Coronary artery (tissue), 2 donors: ENCODE measurements at regions not wholly inside any gene's neighbourhood (a gene's known extent, or its start where the extent isn't known, plus 50 kb on each side); places are given as distances from the start of the nearest gene placed in this dataset.
"Not testable (repeated sequence)": the region's sequence is repeated elsewhere in the genome, so short reads cannot be mapped to it uniquely, and the experiment has no call there.

ENCODE experiments used
- DNase-seq: peaks from one replicate; pipeline ENCODE4 v3.0.0-alpha.2; 2017; ENCODE audit warnings: low spot score
- H3K27ac ChIP-seq, 2 donors: fragments of 200-600 bp; sonication (generic); one replicate each; pipeline ENCODE4 v1.5.1; 2016 to 2019
- H3K4me3 ChIP-seq: fragments of 200-600 bp; sonication (generic); 2 replicates; pipeline ENCODE4 v1.5.1; 2016; ENCODE audit warnings: mild to moderate bottlenecking, moderate library complexity
- TF ChIP-seq, protein P1 (sequence below): fragments of 200-600 bp; sonication (generic); IDR thresholded peaks from one replicate; pipeline ENCODE4 v1.5.1; 2019; ENCODE audit warnings: antibody characterized with exemption

DNA sequence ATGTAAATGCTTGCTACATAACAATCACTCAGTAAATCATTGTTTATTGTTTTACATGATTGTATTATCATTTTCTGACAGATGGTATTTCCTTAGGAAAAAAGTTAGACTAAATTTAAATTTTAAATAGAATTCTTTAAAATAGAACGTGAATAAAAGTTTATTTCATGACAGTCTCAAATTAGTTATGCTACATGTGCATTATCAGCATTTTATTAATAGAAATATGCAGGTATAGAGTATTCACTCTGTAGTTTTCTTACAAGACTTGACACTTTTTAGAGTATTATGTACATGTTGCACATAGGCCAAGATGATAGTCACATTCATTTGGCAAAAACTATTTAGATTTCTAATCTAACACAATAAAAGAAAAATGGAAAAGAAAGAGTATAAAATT is 213.3 kb upstream of the SPRY1 start:
- no peak for DNase-seq
- no peak overlapping the region for H3K4me3 ChIP-seq
- H3K27ac ChIP-seq: no peak overlapping the region
- TF ChIP-seq, protein P1, sequence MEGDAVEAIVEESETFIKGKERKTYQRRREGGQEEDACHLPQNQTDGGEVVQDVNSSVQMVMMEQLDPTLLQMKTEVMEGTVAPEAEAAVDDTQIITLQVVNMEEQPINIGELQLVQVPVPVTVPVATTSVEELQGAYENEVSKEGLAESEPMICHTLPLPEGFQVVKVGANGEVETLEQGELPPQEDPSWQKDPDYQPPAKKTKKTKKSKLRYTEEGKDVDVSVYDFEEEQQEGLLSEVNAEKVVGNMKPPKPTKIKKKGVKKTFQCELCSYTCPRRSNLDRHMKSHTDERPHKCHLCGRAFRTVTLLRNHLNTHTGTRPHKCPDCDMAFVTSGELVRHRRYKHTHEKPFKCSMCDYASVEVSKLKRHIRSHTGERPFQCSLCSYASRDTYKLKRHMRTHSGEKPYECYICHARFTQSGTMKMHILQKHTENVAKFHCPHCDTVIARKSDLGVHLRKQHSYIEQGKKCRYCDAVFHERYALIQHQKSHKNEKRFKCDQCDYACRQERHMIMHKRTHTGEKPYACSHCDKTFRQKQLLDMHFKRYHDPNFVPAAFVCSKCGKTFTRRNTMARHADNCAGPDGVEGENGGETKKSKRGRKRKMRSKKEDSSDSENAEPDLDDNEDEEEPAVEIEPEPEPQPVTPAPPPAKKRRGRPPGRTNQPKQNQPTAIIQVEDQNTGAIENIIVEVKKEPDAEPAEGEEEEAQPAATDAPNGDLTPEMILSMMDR: no peak

DNA sequence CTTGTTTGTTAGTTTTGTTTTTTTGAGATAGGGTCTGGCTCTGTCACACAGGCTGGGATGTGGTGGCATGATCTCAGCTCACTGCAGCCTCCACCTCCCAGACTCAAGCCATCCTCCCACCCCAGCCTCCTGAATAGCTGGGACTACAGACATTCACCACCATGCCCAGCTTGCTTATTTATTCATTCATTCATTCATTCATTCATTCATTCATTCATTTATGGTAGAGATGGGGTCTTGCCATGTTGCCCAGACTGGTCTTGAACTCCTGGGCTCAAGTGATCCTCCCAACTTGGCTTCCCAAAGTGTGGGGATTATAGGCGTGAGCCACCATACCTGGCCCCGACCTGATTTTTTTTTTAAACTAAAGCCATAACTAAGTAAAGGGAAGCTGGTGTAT is 212.8 kb upstream of the SPRY1 start:
- H3K4me3 ChIP-seq, DNase-seq, H3K27ac ChIP-seq: not testable (repeated sequence)

DNA sequence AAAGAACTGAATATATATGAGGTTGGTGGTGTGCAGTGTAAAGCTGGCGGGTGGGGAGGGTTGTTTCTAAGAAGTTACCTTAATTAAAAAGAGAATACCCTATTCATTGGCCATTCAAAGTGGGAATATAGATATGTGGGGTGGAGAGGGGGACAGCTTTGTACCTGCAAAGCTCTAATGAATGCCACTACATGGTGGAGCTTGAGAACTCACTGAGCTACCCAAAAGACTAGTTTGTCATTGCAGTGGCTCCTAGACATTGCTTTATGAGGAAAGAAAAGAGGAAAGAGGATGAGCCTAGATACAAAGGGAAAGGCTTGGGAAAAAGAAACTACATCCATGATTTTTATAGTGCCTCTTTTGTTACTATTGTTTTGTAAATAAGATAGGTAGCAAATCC is 209.9 kb upstream of the SPRY1 start:
- DNase-seq: no peak
- H3K27ac ChIP-seq: no peak overlapping the region
- TF ChIP-seq, protein P1: no peak
- no peak overlapping the region for H3K4me3 ChIP-seq

DNA sequence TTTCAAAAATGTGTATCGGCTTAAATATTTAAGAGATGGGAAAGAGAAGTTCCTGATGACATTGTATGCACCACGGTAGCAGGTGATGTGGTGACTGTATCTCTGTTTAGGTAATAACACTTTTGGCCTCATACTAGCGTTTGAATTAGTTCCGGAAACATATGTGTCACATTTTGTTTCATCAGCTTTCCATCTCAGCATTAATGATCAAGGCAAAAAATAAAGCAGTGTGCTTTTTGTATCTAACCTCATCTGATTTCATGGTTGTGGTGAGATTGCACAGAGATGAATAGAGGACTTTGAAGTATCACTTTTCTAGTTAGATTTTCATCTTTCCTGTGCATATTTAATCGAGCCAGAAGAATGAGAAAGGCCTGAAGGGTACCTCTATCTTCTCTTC is 206.4 kb upstream of the SPRY1 start:
- no peak for DNase-seq

DNA sequence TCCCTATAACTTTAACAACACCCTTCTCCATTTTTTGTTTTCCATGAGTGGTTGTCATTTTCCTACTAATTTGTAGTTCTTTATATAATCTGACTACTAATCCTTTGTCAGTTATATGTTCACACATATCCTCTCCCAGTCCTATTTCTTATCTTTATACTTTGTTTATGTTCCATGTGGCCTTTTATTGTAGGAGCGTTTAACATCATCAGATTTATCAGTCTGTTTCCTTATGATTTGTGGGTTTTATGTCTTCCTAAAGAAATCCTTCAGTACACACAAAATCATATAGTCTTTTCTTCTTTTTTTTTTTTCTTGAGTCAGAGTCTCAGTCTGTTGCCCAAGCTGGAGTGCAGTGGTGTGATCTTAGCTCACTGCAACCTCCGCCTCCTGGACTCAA is 204.9 kb upstream of the SPRY1 start:
- H3K4me3 ChIP-seq: no peak overlapping the region
- DNase-seq: no peak
- H3K27ac ChIP-seq: no peak overlapping the region
- TF ChIP-seq, protein P1: no peak

More for the DNA sequence above, 206.4 kb upstream of the SPRY1 start:
- TF ChIP-seq, protein P1: no peak
- no peak overlapping the region for H3K27ac ChIP-seq
- no peak overlapping the region for H3K4me3 ChIP-seq

DNA sequence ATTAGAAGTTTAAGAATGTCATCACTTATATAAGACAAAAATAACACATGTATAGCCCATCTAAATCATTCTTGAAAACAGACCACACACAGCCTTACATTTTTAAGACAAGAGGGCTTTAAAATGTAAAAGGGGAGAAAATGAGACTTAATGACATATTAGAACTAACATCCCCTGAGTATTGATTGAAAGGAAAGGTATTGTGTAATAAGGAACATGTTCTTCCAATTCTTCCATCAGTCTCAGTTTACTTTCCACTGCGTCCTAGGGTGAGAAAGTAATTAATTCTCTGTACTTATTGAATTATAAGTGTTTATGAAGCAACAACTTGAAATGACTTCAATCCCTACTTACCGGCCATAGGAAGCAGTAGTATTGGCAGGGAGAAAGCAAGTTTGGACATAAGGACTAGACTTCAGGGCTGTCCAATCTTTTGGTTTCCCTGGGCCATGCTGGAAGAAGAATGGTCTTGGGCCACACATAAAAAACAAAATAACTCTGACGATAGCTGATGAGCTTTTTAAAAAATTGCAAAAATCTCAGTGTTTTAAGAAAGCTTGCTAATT is 202.7 kb upstream of the SPRY1 start:
- TF ChIP-seq, protein P1: no peak
- no peak overlapping the region for H3K27ac ChIP-seq
- H3K4me3 ChIP-seq: no peak overlapping the region
- no peak for DNase-seq

DNA sequence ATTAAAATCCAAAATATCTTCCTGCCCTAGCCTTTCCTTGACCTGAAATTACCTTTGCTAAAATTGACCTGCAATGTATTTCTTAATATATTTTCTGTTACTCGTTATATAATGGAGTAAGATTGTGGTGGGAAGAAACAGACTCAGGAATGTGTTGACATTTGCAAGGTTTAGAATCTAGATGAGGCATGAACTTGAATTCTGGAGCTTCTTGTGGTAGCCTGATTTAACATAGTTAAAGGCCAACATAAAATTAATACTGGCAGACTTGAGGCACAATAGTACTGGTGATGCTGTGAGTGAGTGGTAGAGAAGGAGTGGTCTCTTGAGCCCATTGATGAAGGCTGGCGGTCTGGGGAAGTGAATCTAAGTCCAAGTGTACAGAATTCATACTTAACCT is 197.9 kb upstream of the SPRY1 start:
- Histone ChIP-seq H3K4me3 (no peak overlapping the region), H3K27ac (no peak overlapping the region)
- TF ChIP-seq, protein P1: no peak
- no peak for DNase-seq
